Fibroblast of lung (primary cell): ENCODE measurements at regions not wholly inside any gene's neighbourhood (a gene's known extent, or its start where the extent isn't known, plus 50 kb on each side); places are given as distances from the start of the nearest gene placed in this dataset.

Source experiments
- DNase-seq, 2 donors: peaks; one replicate each; pipeline versions ENCODE4 v3.0.0 to v3.0.0-alpha.2; 2010; ENCODE audit warnings: low read depth in 2 of 2
- H2AFZ ChIP-seq: 2 replicates; pipeline ENCODE4 v1.5.1; 2012; ENCODE audit warnings: low read length, control low read depth, inconsistent platforms
- H3K27ac ChIP-seq: 2 replicates; pipeline ENCODE4 v1.5.1; 2011; ENCODE audit warnings: low read length, control low read depth; ENCODE audit not compliant: insufficient read depth
- H3K27me3 ChIP-seq: 2 replicates; pipeline ENCODE4 v1.5.1; 2011; ENCODE audit warnings: mild to moderate bottlenecking, low read length; ENCODE audit not compliant: control insufficient read depth, insufficient read depth
- H3K36me3 ChIP-seq: 2 replicates; pipeline ENCODE4 v1.5.1; 2011; ENCODE audit warnings: low read length; ENCODE audit not compliant: control insufficient read depth, insufficient read depth
- H3K4me1 ChIP-seq: 2 replicates; pipeline ENCODE4 v1.5.1; 2011; ENCODE audit warnings: low read length; ENCODE audit not compliant: control insufficient read depth, insufficient read depth; ENCODE audit errors: extremely low read depth
- H3K4me2 ChIP-seq: 2 replicates; pipeline ENCODE4 v1.5.1; 2011; ENCODE audit warnings: low read length, control low read depth; ENCODE audit not compliant: insufficient read depth; ENCODE audit errors: extremely low read depth
- H3K4me3 ChIP-seq, 4 experiments: fragments of 200-600 bp in 1 of 4; sonication (generic) in 1 of 4; replicated peaks in 1 of 4; 2 replicates each; pipeline ENCODE4 v1.5.1; 2011 to 2016; ENCODE audit warnings: low read length in 4 of 4, low read depth in 3 of 4, mild to moderate bottlenecking in 3 of 4, control low read depth in 2 of 4, inconsistent platforms in 1 of 4, mixed read lengths in 1 of 4; ENCODE audit not compliant: insufficient read depth in 1 of 4; ENCODE audit errors: control extremely low read depth in 1 of 4
- H3K79me2 ChIP-seq: 2 replicates; pipeline ENCODE4 v1.5.1; 2012; ENCODE audit warnings: mild to moderate bottlenecking, low read length, inconsistent platforms; ENCODE audit not compliant: control insufficient read depth, insufficient read depth
- H3K9ac ChIP-seq: 2 replicates; pipeline ENCODE4 v1.5.1; 2011; ENCODE audit warnings: mild to moderate bottlenecking, low read length, control low read depth; ENCODE audit not compliant: insufficient read depth
- H3K9me3 ChIP-seq: 2 replicates; pipeline ENCODE4 v1.5.1; 2012; ENCODE audit warnings: low read depth, low read length; ENCODE audit not compliant: control insufficient read depth, insufficient read depth
- H4K20me1 ChIP-seq: 2 replicates; pipeline ENCODE4 v1.5.1; 2011; ENCODE audit warnings: low read length; ENCODE audit not compliant: control insufficient read depth, insufficient read depth; ENCODE audit errors: extremely low read depth
- EZH2 ChIP-seq: IDR thresholded peaks from 2 replicates; pipeline ENCODE4 v1.5.1; 2012; ENCODE audit warnings: low read length, control low read depth, mild to moderate bottlenecking; ENCODE audit errors: missing control alignments
- TF ChIP-seq, protein P1 (sequence below), 2 donors: IDR thresholded peaks in 1 of 2; conservative IDR thresholded peaks in 1 of 2; 1 replicate in 1 of 2; 2 replicates in 1 of 2; pipeline ENCODE4 v1.5.1; 2011 to 2012; ENCODE audit warnings: low read length in 2 of 2, control low read depth in 1 of 2, inconsistent platforms in 1 of 2, low read depth in 1 of 2, mild to moderate bottlenecking in 1 of 2

DNA sequence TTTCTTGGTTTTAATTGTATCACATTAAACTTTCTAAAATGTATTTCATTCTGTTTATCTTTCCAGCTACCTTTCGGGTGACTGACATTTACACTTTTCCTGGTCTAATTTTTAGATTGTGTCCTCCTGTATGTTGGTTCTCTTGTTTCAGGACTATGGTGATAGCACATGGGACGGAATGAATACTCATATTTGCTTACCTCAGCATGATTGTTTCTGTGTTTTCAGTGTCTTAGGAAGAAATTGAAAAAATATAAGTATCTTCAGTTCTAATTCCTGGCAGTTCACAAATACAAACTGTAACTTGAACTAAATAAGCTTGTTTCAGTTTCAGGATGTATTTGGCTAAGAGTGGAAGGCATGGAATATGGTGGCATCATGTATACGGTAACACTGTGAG, 80.1 kb upstream of the ROBO1 start:
- no peak for DNase-seq
- H3K4me3 ChIP-seq: no peak overlapping the region
- H4K20me1 ChIP-seq: no peaks in the 10 kb centered on the region
- H2AFZ ChIP-seq: no peak overlapping the region
- H3K27ac ChIP-seq: no peak overlapping the region
- H3K9me3 ChIP-seq: no peaks in the 10 kb centered on the region
- no peak overlapping the region for H3K4me2 ChIP-seq
- no peaks in the 10 kb centered on the region for H3K4me1 ChIP-seq
- H3K27me3 ChIP-seq: no peaks in the 10 kb centered on the region
- no peak overlapping the region for H3K9ac ChIP-seq
- TF ChIP-seq EZH2: no peak
- TF ChIP-seq, protein P1, sequence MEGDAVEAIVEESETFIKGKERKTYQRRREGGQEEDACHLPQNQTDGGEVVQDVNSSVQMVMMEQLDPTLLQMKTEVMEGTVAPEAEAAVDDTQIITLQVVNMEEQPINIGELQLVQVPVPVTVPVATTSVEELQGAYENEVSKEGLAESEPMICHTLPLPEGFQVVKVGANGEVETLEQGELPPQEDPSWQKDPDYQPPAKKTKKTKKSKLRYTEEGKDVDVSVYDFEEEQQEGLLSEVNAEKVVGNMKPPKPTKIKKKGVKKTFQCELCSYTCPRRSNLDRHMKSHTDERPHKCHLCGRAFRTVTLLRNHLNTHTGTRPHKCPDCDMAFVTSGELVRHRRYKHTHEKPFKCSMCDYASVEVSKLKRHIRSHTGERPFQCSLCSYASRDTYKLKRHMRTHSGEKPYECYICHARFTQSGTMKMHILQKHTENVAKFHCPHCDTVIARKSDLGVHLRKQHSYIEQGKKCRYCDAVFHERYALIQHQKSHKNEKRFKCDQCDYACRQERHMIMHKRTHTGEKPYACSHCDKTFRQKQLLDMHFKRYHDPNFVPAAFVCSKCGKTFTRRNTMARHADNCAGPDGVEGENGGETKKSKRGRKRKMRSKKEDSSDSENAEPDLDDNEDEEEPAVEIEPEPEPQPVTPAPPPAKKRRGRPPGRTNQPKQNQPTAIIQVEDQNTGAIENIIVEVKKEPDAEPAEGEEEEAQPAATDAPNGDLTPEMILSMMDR (conservative IDR thresholded peaks at IDR 0.05 in 1 of 2, IDR thresholded peaks at IDR 0.05 in 1 of 2; ENCODE audit: low read depth in 1 of 2, low read length in 2 of 2): no peak
- no peaks in the 10 kb centered on the region for H3K36me3 ChIP-seq
- no peaks in the 10 kb centered on the region for H3K79me2 ChIP-seq

DNA sequence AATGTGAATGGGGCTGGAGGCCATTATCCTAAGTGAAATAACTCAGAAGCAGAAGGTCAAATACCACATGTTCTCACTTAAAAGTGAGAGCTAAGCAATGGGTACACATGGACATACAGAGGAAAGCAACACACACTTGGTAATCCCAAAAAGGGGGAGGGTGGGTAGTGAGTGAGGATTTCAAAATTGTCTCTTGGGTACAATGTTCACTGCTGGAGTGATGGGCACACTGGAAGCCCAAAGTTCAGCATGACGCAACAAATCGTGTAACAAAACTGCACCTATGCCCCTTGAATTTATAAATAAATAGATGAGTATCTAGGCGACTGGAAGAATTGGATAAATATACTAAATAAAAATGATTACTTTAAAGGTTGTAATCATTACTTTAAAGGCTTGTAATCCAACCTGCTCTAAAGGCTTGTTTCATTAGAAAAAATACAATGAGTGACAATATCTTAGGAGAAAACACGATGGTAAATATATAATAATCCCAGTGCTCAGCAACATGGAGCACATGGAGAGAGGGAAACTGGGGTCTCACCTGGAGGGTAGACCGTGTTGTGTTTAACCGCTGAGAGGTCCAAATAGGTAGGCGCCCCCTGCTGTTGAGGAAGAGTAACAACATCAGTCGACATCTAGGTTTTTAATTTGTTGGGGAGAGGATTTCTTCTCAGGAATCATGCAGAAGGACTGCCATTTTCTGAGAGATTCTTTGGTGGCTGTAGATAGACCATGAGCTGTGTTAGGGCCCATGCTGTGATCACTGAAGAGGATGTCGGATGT, 78.5 kb upstream of the ROBO1 start:
- H3K9ac ChIP-seq: no peak overlapping the region
- H3K4me1 ChIP-seq: no peaks in the 10 kb centered on the region
- H2AFZ ChIP-seq: no peak overlapping the region
- no peak for TF ChIP-seq EZH2
- TF ChIP-seq, protein P1 (conservative IDR thresholded peaks at IDR 0.05 in 1 of 2, IDR thresholded peaks at IDR 0.05 in 1 of 2; ENCODE audit: low read depth in 1 of 2, low read length in 2 of 2): peak in 1 of 2 donors; percentile 22
- no peaks in the 10 kb centered on the region for H3K9me3 ChIP-seq
- no peaks in the 10 kb centered on the region for H3K36me3 ChIP-seq
- H3K27me3 ChIP-seq: no peaks in the 10 kb centered on the region
- H3K4me3 ChIP-seq: no peak overlapping the region
- H4K20me1 ChIP-seq: no peaks in the 10 kb centered on the region
- no peak for DNase-seq
- H3K4me2 ChIP-seq: no peak overlapping the region
- no peak overlapping the region for H3K27ac ChIP-seq
- H3K79me2 ChIP-seq: no peaks in the 10 kb centered on the region

DNA sequence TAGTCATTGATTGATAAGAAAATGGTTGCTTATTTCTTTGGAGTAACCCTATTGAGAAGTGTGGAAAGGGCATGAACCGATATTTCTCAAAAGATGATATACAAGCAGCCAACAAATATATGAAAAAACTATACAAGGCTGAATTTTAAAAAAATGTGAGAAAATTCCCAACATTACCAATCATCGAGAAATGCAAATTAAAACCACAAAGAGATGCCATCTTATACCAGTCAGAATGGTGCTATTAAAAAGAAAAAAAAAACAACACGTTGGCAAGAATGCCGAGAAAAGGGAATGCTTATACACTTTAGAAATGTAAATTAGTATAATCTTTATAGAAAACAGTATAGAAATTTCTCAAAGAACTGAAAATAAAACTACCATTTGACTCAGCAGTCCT, 77.7 kb upstream of the ROBO1 start:
- Histone ChIP-seq H3K4me3 (no peak overlapping the region), H3K4me1 (no peaks in the 10 kb centered on the region), H3K27me3 (no peaks in the 10 kb centered on the region), H3K9me3 (no peaks in the 10 kb centered on the region), H2AFZ (no peak overlapping the region), H3K27ac (no peak overlapping the region), H4K20me1 (no peaks in the 10 kb centered on the region), H3K36me3 (no peaks in the 10 kb centered on the region), H3K9ac (no peak overlapping the region), H3K4me2 (no peak overlapping the region), H3K79me2 (no peaks in the 10 kb centered on the region)
- TF ChIP-seq EZH2: no peak
- TF ChIP-seq, protein P1 (conservative IDR thresholded peaks at IDR 0.05 in 1 of 2, IDR thresholded peaks at IDR 0.05 in 1 of 2; ENCODE audit: low read depth in 1 of 2, low read length in 2 of 2): no peak
- DNase-seq: peak in 1 of 2 donors; percentile 26
